Heart left ventricle (tissue), 16 donors: ENCODE measurements at regions not wholly inside any gene's neighbourhood (a gene's known extent, or its start where the extent isn't known, plus 50 kb on each side); places are given as distances from the start of the nearest gene placed in this dataset.

ENCODE experiments used
- ATAC-seq, 4 donors: fragments of 200-7000 bp; cut with Tn5 transposase; one replicate each; pipeline ENCODE4 v1.9.1; 2020 to 2022; ENCODE audit warnings: moderate library complexity in 4 of 4, mild to moderate bottlenecking in 3 of 4, moderate number of reproducible peaks in 1 of 4
- DNase-seq, 5 donors: peaks; one replicate each; pipeline ENCODE4 v3.0.0-alpha.2; 2020
- H3K27ac ChIP-seq, 12 donors: fragments of 200-600 bp; sonication (generic) in 4 of 12; one replicate each; pipeline versions ENCODE4 v1.5.0 to v1.8.0; 2016 to 2022; ENCODE audit warnings: mild to moderate bottlenecking in 2 of 12
- H3K27me3 ChIP-seq, 9 donors: fragments of 200-600 bp; sonication (generic) in 2 of 9; one replicate each; pipeline versions ENCODE4 v1.5.1 to v1.8.0; 2016 to 2022; ENCODE audit warnings: mild to moderate bottlenecking in 3 of 9
- H3K36me3 ChIP-seq, 9 donors: fragments of 200-600 bp; sonication (generic) in 2 of 9; one replicate each; pipeline versions ENCODE4 v1.5.0 to v1.8.0; 2018 to 2022; ENCODE audit warnings: mild to moderate bottlenecking in 2 of 9
- H3K4me1 ChIP-seq, 12 donors: fragments of 200-600 bp; sonication (generic) in 4 of 12; one replicate each; pipeline versions ENCODE4 v1.5.0 to v1.8.0; 2016 to 2022; ENCODE audit warnings: mild to moderate bottlenecking in 3 of 12
- H3K4me3 ChIP-seq, 12 donors: fragments of 200-600 bp; sonication (generic) in 4 of 12; one replicate each; pipeline versions ENCODE4 v1.5.0 to v1.8.0; 2017 to 2022; ENCODE audit warnings: mild to moderate bottlenecking in 9 of 12, moderate library complexity in 4 of 12
- H3K9me3 ChIP-seq, 12 donors: fragments of 200-600 bp; sonication (generic) in 4 of 12; one replicate each; pipeline versions ENCODE4 v1.5.0 to v1.8.0; 2016 to 2022; ENCODE audit warnings: mild to moderate bottlenecking in 1 of 12
- POLR2A ChIP-seq, 2 donors: fragments of 450-650 bp; IDR thresholded peaks; one replicate each; pipeline ENCODE4 v1.6.1; 2017; ENCODE audit warnings: antibody characterized with exemption in 2 of 2, mild to moderate bottlenecking in 2 of 2, moderate library complexity in 2 of 2
- WGBS, 4 donors: extraction: QIAGEN DNeasy Blood & Tissue Kit in 2 of 4; methylation state at CpG; one replicate each; pipeline versions ENCODE4 v1.1.5 to v1.1.7; 2013 to 2018; 5-methylcytosine and 5-hydroxymethylcytosine counted together
- intact Hi-C, 10 donors: fragments of 100-400 bp; cut with DNase I; formaldehyde crosslinking; loops; one replicate each; pipeline versions ENCODE4 v1.11.1 to v1.14.2; 2022
- TF ChIP-seq, protein P1 (sequence below), 12 donors: fragments of 200-600 bp; sonication (generic) in 4 of 12; IDR thresholded peaks; one replicate each; pipeline versions ENCODE4 v1.5.0 to v1.8.0; 2018 to 2022; ENCODE audit warnings: antibody characterized with exemption in 12 of 12, mild to moderate bottlenecking in 5 of 12
- donor health status: ischemic (EF 13 %, LVEDD 7.1; RV severe dilation, severe dysfunction).
- donor health status: healthy with polysubstance abuse.
- donor health status: DM: no; HTN: yes; CAD: no.
- donor health status: DM: no; HTN: no; CAD: no.
- donor health status: ischemic (EF 25% LVEDD 6.9; RV normal size, moderate dysfunction).
- donor health status: ischemic (EF 25% LVEDD 5.7; RV mildly dilated, moderate dysfunction).
- donor health status: healthy.
- donor health status: DM: yes; HTN: yes; CAD: no.
- donor health status: ischemic (EF 35%, LVEDD 5.7; RV mildly dilated, moderate dysfunction).
- donor health status: nonischemic (EF 11% LVEDD 7.7; RV severe dilation, severe dysfunction).
- donor health status: DM: yes; HTN: yes; CAD: no.
- donor health status: PGD.
- donor health status: ischemic (EF 29% LVEDD 5.4; RV normal size, mild dysfunction).
- donor health status: nonischemic (EF 23%, LVEDD 6.1; RV moderate dilation, normal function).

DNA sequence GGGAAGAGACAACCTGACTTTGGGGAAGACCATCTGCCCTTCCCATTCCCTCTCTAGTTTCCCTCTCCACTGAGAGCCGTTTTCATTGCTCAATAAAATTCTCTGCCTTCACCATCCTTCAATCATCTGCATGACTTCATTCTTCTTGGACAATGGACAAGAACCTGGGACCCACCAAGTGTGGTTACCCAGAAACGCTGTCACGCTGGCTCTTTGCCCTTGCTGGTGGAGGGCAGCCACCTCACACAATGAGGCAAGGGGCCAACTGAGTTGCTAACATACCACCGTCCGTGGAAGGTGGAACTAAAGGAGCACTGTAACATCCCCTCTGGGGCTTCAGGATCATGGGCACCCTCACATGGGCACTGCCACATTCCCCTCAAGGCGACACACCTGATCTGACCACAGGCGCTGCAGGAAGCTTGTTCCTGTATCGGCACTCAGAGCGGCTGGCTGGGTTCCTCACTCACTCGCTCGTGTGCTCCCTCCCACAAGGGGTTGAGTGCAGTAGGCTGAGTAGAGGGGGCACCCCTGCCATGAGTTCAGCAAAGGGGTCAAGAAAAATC lies 652.4 kb downstream of the PLPP3 start:
- no peak for DNase-seq
- intact Hi-C loops = no loop called here
- TF ChIP-seq, protein P1, sequence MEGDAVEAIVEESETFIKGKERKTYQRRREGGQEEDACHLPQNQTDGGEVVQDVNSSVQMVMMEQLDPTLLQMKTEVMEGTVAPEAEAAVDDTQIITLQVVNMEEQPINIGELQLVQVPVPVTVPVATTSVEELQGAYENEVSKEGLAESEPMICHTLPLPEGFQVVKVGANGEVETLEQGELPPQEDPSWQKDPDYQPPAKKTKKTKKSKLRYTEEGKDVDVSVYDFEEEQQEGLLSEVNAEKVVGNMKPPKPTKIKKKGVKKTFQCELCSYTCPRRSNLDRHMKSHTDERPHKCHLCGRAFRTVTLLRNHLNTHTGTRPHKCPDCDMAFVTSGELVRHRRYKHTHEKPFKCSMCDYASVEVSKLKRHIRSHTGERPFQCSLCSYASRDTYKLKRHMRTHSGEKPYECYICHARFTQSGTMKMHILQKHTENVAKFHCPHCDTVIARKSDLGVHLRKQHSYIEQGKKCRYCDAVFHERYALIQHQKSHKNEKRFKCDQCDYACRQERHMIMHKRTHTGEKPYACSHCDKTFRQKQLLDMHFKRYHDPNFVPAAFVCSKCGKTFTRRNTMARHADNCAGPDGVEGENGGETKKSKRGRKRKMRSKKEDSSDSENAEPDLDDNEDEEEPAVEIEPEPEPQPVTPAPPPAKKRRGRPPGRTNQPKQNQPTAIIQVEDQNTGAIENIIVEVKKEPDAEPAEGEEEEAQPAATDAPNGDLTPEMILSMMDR (IDR thresholded peaks at IDR 0.05) = no peak
- TF ChIP-seq POLR2A (IDR thresholded peaks at IDR 0.05) = no peak
- Histone ChIP-seq H3K27me3 (no peaks in the 10 kb centered on the region), H3K9me3 (no peaks in the 10 kb centered on the region), H3K4me3 (no peak overlapping the region), H3K4me1 (peaks cover 0 to 15% (median 8%) of the 10 kb centered on the region in 12 donors), H3K27ac (no peak overlapping the region), H3K36me3 (no peaks in the 10 kb centered on the region)
- peak in 1 of 4 donors; percentile 22 for ATAC-seq
- WGBS, 4 donors = 87 to 95% (median 92%) methylated on average over 9 to 11 of the region's 11 CpGs

GRCh38 chr1:55916907-55917306 lies 662.5 kb downstream of the PLPP3 start:
- WGBS, 4 donors = 61 to 71% (median 67%) methylated on average over 3 of the region's 3 CpGs

DNA sequence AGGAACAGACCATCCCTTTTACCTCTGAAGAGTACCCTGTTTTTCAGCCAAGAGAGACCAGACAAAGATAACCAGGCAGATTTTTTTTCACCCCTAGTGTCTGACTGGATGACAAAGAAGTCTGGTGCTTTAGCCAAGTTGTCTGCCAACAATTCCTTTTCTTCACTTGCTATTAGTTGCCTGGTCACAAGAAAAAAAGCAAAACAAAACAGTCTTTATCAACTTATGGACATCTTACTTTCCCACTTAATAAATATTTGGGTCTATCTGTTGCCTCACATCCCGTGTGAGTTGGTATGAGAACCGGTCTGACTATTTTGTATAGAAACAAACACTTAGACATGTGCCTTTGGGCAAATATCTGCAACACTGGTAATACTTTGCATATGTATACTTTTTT lies 662.9 kb downstream of the PLPP3 start:
- Histone ChIP-seq H3K9me3 (no peaks in the 10 kb centered on the region), H3K4me1 (peaks cover 0 to 7% (median 0%) of the 10 kb centered on the region in 12 donors), H3K27ac (no peak overlapping the region), H3K4me3 (no peak overlapping the region), H3K36me3 (no peaks in the 10 kb centered on the region), H3K27me3 (no peaks in the 10 kb centered on the region)
- peak in 1 of 4 donors; percentile 26 for ATAC-seq
- DNase-seq = no peak
- intact Hi-C loops = no loop called here
- no peak for TF ChIP-seq POLR2A (IDR thresholded peaks at IDR 0.05)
- TF ChIP-seq, protein P1 (IDR thresholded peaks at IDR 0.05) = no peak
- 36 to 49% (median 40%) methylated on average over 2 of the region's 2 CpGs for WGBS, 4 donors

More at GRCh38 chr1:55916907-55917306, 662.5 kb downstream of the PLPP3 start:
- Histone ChIP-seq H3K27me3 (no peaks in the 10 kb centered on the region), H3K9me3 (no peaks in the 10 kb centered on the region), H3K27ac (no peak overlapping the region), H3K4me3 (no peak overlapping the region), H3K36me3 (no peaks in the 10 kb centered on the region), H3K4me1 (peaks cover 0 to 7% (median 0%) of the 10 kb centered on the region in 12 donors)
- intact Hi-C loops = no loop called here
- ATAC-seq = no peak
- no peak for DNase-seq
- TF ChIP-seq POLR2A (IDR thresholded peaks at IDR 0.05) = no peak
- TF ChIP-seq, protein P1 (IDR thresholded peaks at IDR 0.05) = no peak

GRCh38 chr1:55913565-55913964 lies 665.8 kb downstream of the PLPP3 start:
- H3K36me3 ChIP-seq = no peaks in the 10 kb centered on the region
- no peak overlapping the region for H3K4me3 ChIP-seq
- H3K9me3 ChIP-seq = no peaks in the 10 kb centered on the region
- no peaks in the 10 kb centered on the region for H3K27me3 ChIP-seq
- no peak for DNase-seq
- peaks cover 0 to 7% (median 0%) of the 10 kb centered on the region in 12 donors for H3K4me1 ChIP-seq
- H3K27ac ChIP-seq = no peak overlapping the region
- intact Hi-C loops = no loop called here
- TF ChIP-seq, protein P1 (IDR thresholded peaks at IDR 0.05) = no peak
- TF ChIP-seq POLR2A (IDR thresholded peaks at IDR 0.05) = no peak
- no peak for ATAC-seq
- WGBS, 4 donors = 96 to 98% (median 97%) methylated on average over 7 of the region's 7 CpGs
